CD14-positive monocyte (primary cell): ENCODE measurements at regions not wholly inside any gene's neighbourhood (a gene's known extent, or its start where the extent isn't known, plus 50 kb on each side); places are given as distances from the start of the nearest gene placed in this dataset.

Source experiments
- DNase-seq, 3 donors: peaks; one replicate each; pipeline ENCODE4 v3.0.0-alpha.2; 2011 to 2022
- H2AFZ ChIP-seq: 2 replicates; pipeline ENCODE4 v1.6.0; 2012; ENCODE audit warnings: mild to moderate bottlenecking, low read depth, low read length, inconsistent platforms; ENCODE audit not compliant: insufficient read depth, poor library complexity, severe bottlenecking
- H3K27ac ChIP-seq, 2 donors: 1 replicate in 1 of 2; 2 replicates in 1 of 2; pipeline ENCODE4 v1.5.1; 2012 to 2013; ENCODE audit warnings: low read length in 2 of 2, control low read depth in 1 of 2, inconsistent platforms in 1 of 2, low read depth in 1 of 2, mild to moderate bottlenecking in 1 of 2
- H3K27me3 ChIP-seq, 2 donors: one replicate each; pipeline versions ENCODE4 v1.6.0 to v1.6.1; 2011 to 2013; ENCODE audit warnings: low read length in 2 of 2; ENCODE audit not compliant: control insufficient read depth in 2 of 2, insufficient read depth in 2 of 2
- H3K36me3 ChIP-seq, 2 donors: replicated peaks in 1 of 2; 1 replicate in 1 of 2; 2 replicates in 1 of 2; pipeline versions ENCODE4 v1.5.1 to v1.6.1; 2012 to 2013; ENCODE audit warnings: low read length in 2 of 2, control low read depth in 1 of 2, inconsistent platforms in 1 of 2, mild to moderate bottlenecking in 1 of 2; ENCODE audit not compliant: insufficient read depth in 2 of 2, control insufficient read depth in 1 of 2
- H3K4me1 ChIP-seq, 2 donors: 1 replicate in 1 of 2; 2 replicates in 1 of 2; pipeline versions ENCODE4 v1.5.1 to v1.6.1; 2012 to 2013; ENCODE audit warnings: low read length in 2 of 2, control low read depth in 1 of 2, inconsistent platforms in 1 of 2, mild to moderate bottlenecking in 1 of 2, moderate library complexity in 1 of 2; ENCODE audit not compliant: insufficient read depth in 2 of 2, control insufficient read depth in 1 of 2
- H3K4me2 ChIP-seq: replicated peaks from 2 replicates; pipeline ENCODE3; 2012; ENCODE audit warnings: low read length, moderate library complexity, mild to moderate bottlenecking; ENCODE audit not compliant: poor library complexity, severe bottlenecking; ENCODE audit errors: extremely low read depth
- H3K4me3 ChIP-seq, 3 experiments: fragments of 200-600 bp in 1 of 3; sonication (generic) in 1 of 3; replicated peaks in 1 of 3; 1 replicate in 2 of 3; 2 replicates in 1 of 3; pipeline ENCODE4 v1.5.1; 2011 to 2013; ENCODE audit warnings: low read length in 3 of 3, mild to moderate bottlenecking in 3 of 3, control low read depth in 2 of 3, low read depth in 2 of 3, inconsistent platforms in 1 of 3, moderate library complexity in 1 of 3
- H3K79me2 ChIP-seq: 2 replicates; pipeline ENCODE4 v1.6.0; 2012; ENCODE audit warnings: mild to moderate bottlenecking, control low read depth, inconsistent platforms, low read length, moderate library complexity; ENCODE audit not compliant: insufficient read depth
- H3K9ac ChIP-seq: 2 replicates; pipeline ENCODE4 v1.6.0; 2017; ENCODE audit warnings: low read length, mild to moderate bottlenecking; ENCODE audit not compliant: insufficient read depth, poor library complexity, severe bottlenecking
- H3K9me3 ChIP-seq, 2 donors: replicated peaks in 1 of 2; 1 replicate in 1 of 2; 2 replicates in 1 of 2; pipeline versions ENCODE4 v1.5.1 to v1.6.1; 2012 to 2013; ENCODE audit warnings: low read length in 2 of 2, control low read depth in 1 of 2; ENCODE audit not compliant: control insufficient read depth in 1 of 2, insufficient read depth in 1 of 2
- H4K20me1 ChIP-seq: 2 replicates; pipeline ENCODE4 v1.6.0; 2012; ENCODE audit warnings: mild to moderate bottlenecking, low read length, control low read depth, moderate library complexity; ENCODE audit not compliant: insufficient read depth
- H3K27ac Mint-ChIP-seq, 7 donors: one replicate each; pipeline ENCODE4 v1.8.0; 2020; ENCODE audit warnings: mild to moderate bottlenecking in 7 of 7, mixed read lengths in 7 of 7, moderate library complexity in 6 of 7, inconsistent platforms in 2 of 7
- H3K27me3 Mint-ChIP-seq, 3 donors: one replicate each; pipeline ENCODE4 v1.8.0; 2021 to 2022; ENCODE audit warnings: low read depth in 3 of 3, mild to moderate bottlenecking in 3 of 3, mixed read lengths in 3 of 3, moderate library complexity in 3 of 3, inconsistent platforms in 1 of 3
- H3K36me3 Mint-ChIP-seq, 2 donors: one replicate each; pipeline ENCODE4 v1.8.0; 2020; ENCODE audit warnings: mixed read lengths in 2 of 2, inconsistent platforms in 1 of 2, mild to moderate bottlenecking in 1 of 2
- H3K4me1 Mint-ChIP-seq: one replicate; pipeline ENCODE4 v1.8.0; 2020; ENCODE audit warnings: mild to moderate bottlenecking, mixed read lengths
- H3K4me3 Mint-ChIP-seq, 2 donors: one replicate each; pipeline ENCODE4 v1.8.0; 2020; ENCODE audit warnings: mild to moderate bottlenecking in 2 of 2, mixed read lengths in 2 of 2, moderate library complexity in 1 of 2
- H3K9me3 Mint-ChIP-seq, 7 donors: one replicate each; pipeline ENCODE4 v1.8.0; 2020 to 2022; ENCODE audit warnings: mixed read lengths in 7 of 7, mild to moderate bottlenecking in 6 of 7, moderate library complexity in 6 of 7, inconsistent platforms in 2 of 7
- WGBS: methylation state at CpG from one replicate; pipeline ENCODE4 v1.1.5; 2013; ENCODE audit warnings: missing lambda C conversion rate; ENCODE audit not compliant: insufficient coverage; 5-methylcytosine and 5-hydroxymethylcytosine counted together
- intact Hi-C, 2 donors: fragments of 100-400 bp; cut with micrococcal nuclease; formaldehyde crosslinking; loops; one replicate each; pipeline versions ENCODE4 v1.15.0 to v1.15.1; 2023
- TF ChIP-seq, protein P1 (sequence below): fragments of 200-600 bp; IDR thresholded peaks from one replicate; pipeline ENCODE4 v1.8.0; 2022; ENCODE audit warnings: antibody characterized with exemption, mild to moderate bottlenecking

DNA sequence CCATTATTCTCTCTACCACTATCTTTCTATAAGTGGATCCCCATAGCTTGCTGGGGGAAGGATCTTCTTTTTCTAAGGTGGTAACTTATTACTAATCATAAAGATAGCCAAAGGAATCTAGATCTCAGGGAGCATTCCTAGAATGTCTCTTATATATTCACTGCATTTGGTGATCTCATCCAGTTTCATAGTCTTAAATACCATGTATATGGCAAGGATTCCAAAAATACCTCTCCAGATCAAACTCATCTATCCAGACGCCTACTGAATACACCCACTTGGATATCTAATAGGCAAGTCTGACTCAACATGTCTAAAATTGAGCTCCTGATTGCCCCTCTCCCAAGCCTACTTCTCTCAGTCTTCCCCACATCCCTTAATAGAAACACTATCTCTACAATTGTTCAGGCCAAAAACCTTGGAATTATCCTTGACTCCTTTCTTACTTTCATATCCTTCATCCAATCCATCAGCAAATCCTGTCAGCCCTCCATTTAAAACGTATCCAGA lies 264.4 kb downstream of the HACE1 start:
- Histone ChIP-seq H3K4me1 (no peaks in the 10 kb centered on the region), H3K9ac (no peak overlapping the region), H4K20me1 (no peaks in the 10 kb centered on the region), H3K4me2 (no peak overlapping the region), H3K79me2 (no peaks in the 10 kb centered on the region), H2AFZ (no peak overlapping the region), H3K27ac (no peak overlapping the region), H3K36me3 (no peaks in the 10 kb centered on the region), H3K27me3 (no peaks in the 10 kb centered on the region), H3K4me3 (no peak overlapping the region), H3K9me3 (no peaks in the 10 kb centered on the region)
- H3K4me3 Mint-ChIP-seq: no peak overlapping the region
- H3K27ac Mint-ChIP-seq: no peak overlapping the region
- TF ChIP-seq, protein P1, sequence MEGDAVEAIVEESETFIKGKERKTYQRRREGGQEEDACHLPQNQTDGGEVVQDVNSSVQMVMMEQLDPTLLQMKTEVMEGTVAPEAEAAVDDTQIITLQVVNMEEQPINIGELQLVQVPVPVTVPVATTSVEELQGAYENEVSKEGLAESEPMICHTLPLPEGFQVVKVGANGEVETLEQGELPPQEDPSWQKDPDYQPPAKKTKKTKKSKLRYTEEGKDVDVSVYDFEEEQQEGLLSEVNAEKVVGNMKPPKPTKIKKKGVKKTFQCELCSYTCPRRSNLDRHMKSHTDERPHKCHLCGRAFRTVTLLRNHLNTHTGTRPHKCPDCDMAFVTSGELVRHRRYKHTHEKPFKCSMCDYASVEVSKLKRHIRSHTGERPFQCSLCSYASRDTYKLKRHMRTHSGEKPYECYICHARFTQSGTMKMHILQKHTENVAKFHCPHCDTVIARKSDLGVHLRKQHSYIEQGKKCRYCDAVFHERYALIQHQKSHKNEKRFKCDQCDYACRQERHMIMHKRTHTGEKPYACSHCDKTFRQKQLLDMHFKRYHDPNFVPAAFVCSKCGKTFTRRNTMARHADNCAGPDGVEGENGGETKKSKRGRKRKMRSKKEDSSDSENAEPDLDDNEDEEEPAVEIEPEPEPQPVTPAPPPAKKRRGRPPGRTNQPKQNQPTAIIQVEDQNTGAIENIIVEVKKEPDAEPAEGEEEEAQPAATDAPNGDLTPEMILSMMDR: no peak
- H3K9me3 Mint-ChIP-seq: peaks cover 0 to 4% (median 0%) of the 10 kb centered on the region in 7 donors
- WGBS: 93% methylated on average over 2 of the region's 2 CpGs
- H3K4me1 Mint-ChIP-seq: no peaks in the 10 kb centered on the region
- H3K36me3 Mint-ChIP-seq: no peaks in the 10 kb centered on the region
- peaks cover 0 to 3% (median 0%) of the 10 kb centered on the region in 3 donors for H3K27me3 Mint-ChIP-seq
- intact Hi-C loops: no loop called here
- no peak for DNase-seq

DNA sequence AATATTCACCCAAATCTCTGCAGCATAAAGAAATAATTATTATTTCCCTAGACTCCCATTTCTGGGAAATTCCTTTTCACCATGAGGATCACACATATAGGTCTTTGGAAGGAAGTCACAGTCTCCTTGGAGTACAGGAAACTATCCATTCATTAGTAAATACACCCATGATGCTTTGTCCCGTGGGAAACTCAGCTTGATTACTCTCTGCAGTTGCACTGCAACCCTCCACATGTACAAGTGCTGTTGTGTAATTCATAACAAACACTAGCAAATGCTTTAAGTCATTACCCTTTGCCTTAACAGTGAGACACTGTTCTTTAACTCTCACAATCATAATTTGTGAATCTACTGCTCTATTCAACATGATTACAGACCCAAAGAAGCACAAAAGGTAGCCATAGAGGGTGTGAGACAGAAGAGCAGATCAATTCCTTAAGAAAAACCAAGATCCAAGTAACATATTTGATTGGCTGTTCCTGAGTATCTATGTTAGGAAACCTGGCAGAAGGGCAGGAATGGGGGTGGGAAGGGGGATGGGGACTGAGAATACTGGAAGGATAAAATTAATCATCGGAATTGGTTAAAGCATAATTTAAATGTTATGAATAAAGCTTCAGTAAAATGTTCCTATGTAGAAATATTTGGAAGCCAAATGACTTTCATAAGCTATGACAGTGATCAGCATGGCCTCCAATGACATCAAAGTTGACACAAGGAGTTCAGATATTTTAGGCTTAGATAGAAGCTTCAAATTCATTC lies 268.0 kb downstream of the HACE1 start:
- no peak for DNase-seq
- H3K9me3 Mint-ChIP-seq: peaks cover 0 to 4% (median 0%) of the 10 kb centered on the region in 7 donors
- Histone ChIP-seq H3K4me1 (no peaks in the 10 kb centered on the region), H2AFZ (no peak overlapping the region), H3K27me3 (no peaks in the 10 kb centered on the region), H4K20me1 (no peaks in the 10 kb centered on the region), H3K4me3 (no peak overlapping the region), H3K36me3 (no peaks in the 10 kb centered on the region), H3K9me3 (no peaks in the 10 kb centered on the region), H3K9ac (no peak overlapping the region), H3K4me2 (no peak overlapping the region), H3K79me2 (no peaks in the 10 kb centered on the region), H3K27ac (no peak overlapping the region)
- TF ChIP-seq, protein P1: no peak
- intact Hi-C loops: no loop called here
- H3K27ac Mint-ChIP-seq: no peak overlapping the region
- no peaks in the 10 kb centered on the region for H3K36me3 Mint-ChIP-seq
- WGBS: 100% methylated on average over 1 of the region's 2 CpGs
- H3K4me1 Mint-ChIP-seq: no peaks in the 10 kb centered on the region
- no peak overlapping the region for H3K4me3 Mint-ChIP-seq
- no peaks in the 10 kb centered on the region for H3K27me3 Mint-ChIP-seq
